ENCODE measurements at regions not wholly inside any gene's neighbourhood (a gene's known extent, or its start where the extent isn't known, plus 50 kb on each side); places are given as distances from the start of the nearest gene placed in this dataset.

- TF ChIP-seq, protein P1, sequence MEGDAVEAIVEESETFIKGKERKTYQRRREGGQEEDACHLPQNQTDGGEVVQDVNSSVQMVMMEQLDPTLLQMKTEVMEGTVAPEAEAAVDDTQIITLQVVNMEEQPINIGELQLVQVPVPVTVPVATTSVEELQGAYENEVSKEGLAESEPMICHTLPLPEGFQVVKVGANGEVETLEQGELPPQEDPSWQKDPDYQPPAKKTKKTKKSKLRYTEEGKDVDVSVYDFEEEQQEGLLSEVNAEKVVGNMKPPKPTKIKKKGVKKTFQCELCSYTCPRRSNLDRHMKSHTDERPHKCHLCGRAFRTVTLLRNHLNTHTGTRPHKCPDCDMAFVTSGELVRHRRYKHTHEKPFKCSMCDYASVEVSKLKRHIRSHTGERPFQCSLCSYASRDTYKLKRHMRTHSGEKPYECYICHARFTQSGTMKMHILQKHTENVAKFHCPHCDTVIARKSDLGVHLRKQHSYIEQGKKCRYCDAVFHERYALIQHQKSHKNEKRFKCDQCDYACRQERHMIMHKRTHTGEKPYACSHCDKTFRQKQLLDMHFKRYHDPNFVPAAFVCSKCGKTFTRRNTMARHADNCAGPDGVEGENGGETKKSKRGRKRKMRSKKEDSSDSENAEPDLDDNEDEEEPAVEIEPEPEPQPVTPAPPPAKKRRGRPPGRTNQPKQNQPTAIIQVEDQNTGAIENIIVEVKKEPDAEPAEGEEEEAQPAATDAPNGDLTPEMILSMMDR (IDR thresholded peaks at IDR 0.05), result no peak
- no peak for TF ChIP-seq POLR2A (IDR thresholded peaks at IDR 0.05)
Observed at GRCh38 chr5:109928811-109929210, 239.1 kb downstream of the MAN2A1 start.

Measured in adrenal gland (tissue), 5 donors.